Erythroblast (primary cell): ENCODE measurements at regions not wholly inside any gene's neighbourhood (a gene's known extent, or its start where the extent isn't known, plus 50 kb on each side); places are given as distances from the start of the nearest gene placed in this dataset.

Experiments used
- GATA1 ChIP-seq: IDR thresholded peaks from 2 replicates; pipeline ENCODE4 v1.6.1; 2011; ENCODE audit warnings: low read depth, mild to moderate bottlenecking, control low read depth, low read length, moderate library complexity
- POLR2A ChIP-seq: IDR thresholded peaks from 2 replicates; pipeline ENCODE4 v1.6.1; 2011; ENCODE audit warnings: mild to moderate bottlenecking, low read length

DNA sequence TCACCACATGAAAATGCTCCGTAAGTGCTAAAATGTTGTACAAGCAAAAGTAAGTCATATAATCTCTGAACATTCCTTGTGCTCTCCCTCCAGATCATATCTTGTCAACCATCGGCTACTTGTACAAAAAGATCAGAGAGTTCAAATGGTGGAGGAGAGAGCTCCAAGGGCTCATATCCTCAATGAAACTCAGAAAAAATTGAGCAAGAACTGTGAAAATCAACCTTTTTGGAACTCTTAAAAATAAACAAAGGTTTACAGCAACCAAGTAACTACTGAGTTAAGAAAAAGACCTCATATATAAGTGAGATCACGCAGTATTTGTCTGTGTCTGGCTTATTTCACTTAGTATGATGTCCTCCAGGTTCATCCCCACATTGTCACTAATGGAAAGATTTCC, 63.2 kb downstream of the TEX13C start:
- TF ChIP-seq POLR2A (no peak), GATA1 (no peak)
